B cell (primary cell): ENCODE measurements at regions not wholly inside any gene's neighbourhood (a gene's known extent, or its start where the extent isn't known, plus 50 kb on each side); places are given as distances from the start of the nearest gene placed in this dataset.

Experiments
- ATAC-seq: fragments of 200-7000 bp; cut with Tn5 transposase; one replicate; pipeline ENCODE4 v1.10.0; 2021; ENCODE audit warnings: low read depth, mild to moderate bottlenecking, moderate number of reproducible peaks, moderate library complexity
- CTCF ChIA-PET: fragments of 350-600 bp; sonication (Branson Sonifier 250); formaldehyde crosslinking; loops from one replicate; lab custom pipeline; 2021; ENCODE audit warnings: antibody characterized with exemption, inconsistent platforms; lab: Charles Lee
- POLR2A ChIA-PET: fragments of 350-600 bp; sonication (Branson Sonifier 250); formaldehyde crosslinking; loops from one replicate; lab custom pipeline; 2021; ENCODE audit warnings: antibody characterized with exemption; lab: Charles Lee
- DNase-seq: peaks from one replicate; pipeline ENCODE4 v3.0.0; 2013
- H2AFZ ChIP-seq: 2 replicates; pipeline ENCODE4 v1.6.1; 2012; ENCODE audit warnings: mild to moderate bottlenecking, low read depth, low read length; ENCODE audit not compliant: insufficient read depth, poor library complexity, severe bottlenecking
- H3K27ac ChIP-seq, 2 donors: 1 replicate in 1 of 2; 2 replicates in 1 of 2; pipeline ENCODE4 v1.5.1; 2012 to 2013; ENCODE audit warnings: low read length in 2 of 2, mild to moderate bottlenecking in 2 of 2, moderate library complexity in 1 of 2
- H3K27me3 ChIP-seq, 4 experiments: fragments of 200-600 bp in 1 of 4; sonication (generic) in 1 of 4; replicated peaks in 1 of 4; 1 replicate in 2 of 4; 2 replicates in 2 of 4; pipeline versions ENCODE4 v1.6.1 to v1.7.0; 2013 to 2016; ENCODE audit warnings: low read length in 3 of 4, mild to moderate bottlenecking in 2 of 4, mixed read lengths in 1 of 4, moderate library complexity in 1 of 4; ENCODE audit not compliant: insufficient read depth in 4 of 4, control insufficient read depth in 3 of 4; ENCODE audit errors: control extremely low read depth in 1 of 4
- H3K36me3 ChIP-seq, 2 experiments: replicated peaks in 1 of 2; 1 replicate in 1 of 2; 2 replicates in 1 of 2; pipeline versions ENCODE4 v1.6.1 to v1.7.1; 2013; ENCODE audit warnings: low read length in 1 of 2; ENCODE audit not compliant: insufficient read depth in 2 of 2, control insufficient read depth in 1 of 2; ENCODE audit errors: control extremely low read depth in 1 of 2, extremely low read depth in 1 of 2
- H3K4me1 ChIP-seq, 2 donors: fragments of 200-600 bp in 1 of 2; sonication (generic) in 1 of 2; 1 replicate in 1 of 2; 2 replicates in 1 of 2; pipeline versions ENCODE4 v1.5.1 to v1.6.1; 2013 to 2017; ENCODE audit warnings: low read length in 2 of 2; ENCODE audit not compliant: control insufficient read depth in 2 of 2, insufficient read depth in 2 of 2
- H3K4me2 ChIP-seq: replicated peaks from 2 replicates; pipeline ENCODE3; 2012; ENCODE audit warnings: mild to moderate bottlenecking, low read depth, low read length; ENCODE audit not compliant: poor library complexity, severe bottlenecking
- H3K4me3 ChIP-seq, 5 experiments: fragments of 200-600 bp in 1 of 5; sonication (generic) in 1 of 5; 1 replicate in 3 of 5; 2 replicates in 2 of 5; pipeline versions ENCODE4 v1.5.1 to v1.7.0; 2011 to 2016; ENCODE audit warnings: low read length in 4 of 5, mild to moderate bottlenecking in 4 of 5, low read depth in 2 of 5, control low read depth in 1 of 5, moderate library complexity in 1 of 5; ENCODE audit not compliant: insufficient read depth in 1 of 5; ENCODE audit errors: control extremely low read depth in 1 of 5, extremely low read depth in 1 of 5
- H3K79me2 ChIP-seq: fragments of 200-600 bp; sonication (generic); one replicate; pipeline ENCODE4 v1.6.0; 2016; ENCODE audit warnings: low read length; ENCODE audit not compliant: control insufficient read depth, insufficient read depth
- H3K9ac ChIP-seq: fragments of 200-600 bp; sonication (generic); 2 replicates; pipeline ENCODE4 v1.6.1; 2017; ENCODE audit warnings: mild to moderate bottlenecking, low read length, moderate library complexity
- H3K9me3 ChIP-seq, 3 donors: one replicate each; pipeline versions ENCODE4 v1.6.1 to v1.7.1; 2013; ENCODE audit warnings: low read length in 2 of 3; ENCODE audit not compliant: control insufficient read depth in 2 of 3, insufficient read depth in 1 of 3; ENCODE audit errors: control extremely low read depth in 1 of 3
- H4K20me1 ChIP-seq: 2 replicates; pipeline ENCODE4 v1.6.0; 2012; ENCODE audit warnings: mild to moderate bottlenecking, low read length; ENCODE audit not compliant: insufficient read depth, control insufficient read depth, poor library complexity, severe bottlenecking
- H3K27ac Mint-ChIP-seq: one replicate; pipeline ENCODE4 v1.8.0; 2021; ENCODE audit warnings: mixed read lengths
- H3K27me3 Mint-ChIP-seq: one replicate; pipeline ENCODE4 v1.8.0; 2021; ENCODE audit warnings: mixed read lengths
- H3K4me1 Mint-ChIP-seq: one replicate; pipeline ENCODE4 v1.8.0; 2021; ENCODE audit warnings: mixed read lengths
- H3K4me3 Mint-ChIP-seq: one replicate; pipeline ENCODE4 v1.8.0; 2021; ENCODE audit warnings: mixed read lengths
- H3K9me3 Mint-ChIP-seq: one replicate; pipeline ENCODE4 v1.8.0; 2022; ENCODE audit warnings: mixed read lengths; ENCODE audit not compliant: insufficient read depth
- EZH2 ChIP-seq: IDR thresholded peaks from 2 replicates; pipeline ENCODE4 v1.6.1; 2012; ENCODE audit warnings: borderline replicate concordance, low read depth, mild to moderate bottlenecking, moderate library complexity, low read length; ENCODE audit not compliant: insufficient read depth, poor library complexity, severe bottlenecking
- WGBS: methylation state at CpG from one replicate; pipeline ENCODE4 v1.1.5; 2013; ENCODE audit warnings: missing lambda C conversion rate; ENCODE audit not compliant: insufficient coverage; 5-methylcytosine and 5-hydroxymethylcytosine counted together
- intact Hi-C: fragments of 100-400 bp; cut with micrococcal nuclease; formaldehyde crosslinking; loops from one replicate; pipeline ENCODE4 v1.10.0; 2022
- TF ChIP-seq, protein P1 (sequence below): fragments of 200-600 bp; IDR thresholded peaks from one replicate; pipeline ENCODE4 v1.8.0; 2022; ENCODE audit warnings: antibody characterized with exemption, mild to moderate bottlenecking

DNA sequence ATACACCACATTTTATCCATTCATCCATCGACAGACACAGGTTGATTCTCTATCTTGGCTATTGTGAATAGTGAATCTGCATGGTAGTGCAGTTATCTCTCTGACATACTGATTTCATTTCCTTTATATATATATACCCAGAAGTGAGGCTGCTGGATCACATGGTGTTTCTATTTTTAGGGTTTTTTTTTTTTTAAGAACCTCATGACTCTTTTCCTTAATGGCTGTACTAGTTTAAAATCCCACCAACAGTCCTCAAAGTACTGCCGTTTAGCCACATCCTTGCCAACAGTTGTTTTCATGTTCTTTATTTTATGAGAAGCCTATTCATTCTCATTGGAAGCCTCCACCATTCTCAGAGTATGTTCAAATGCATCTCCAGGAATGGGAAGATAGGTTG, 258.7 kb upstream of the SNX7 start:
- Mint-ChIP-seq H3K27me3 (no peaks in the 10 kb centered on the region), H3K27ac (no peak overlapping the region), H3K4me3 (no peak overlapping the region), H3K9me3 (no peaks in the 10 kb centered on the region), H3K4me1 (no peaks in the 10 kb centered on the region)
- intact Hi-C loops: no loop called here
- H3K27me3 ChIP-seq: no peaks in the 10 kb centered on the region
- ATAC-seq (no peak), DNase-seq (no peak)
- H3K79me2 ChIP-seq: no peaks in the 10 kb centered on the region
- H3K4me3 ChIP-seq: no peak overlapping the region
- H3K9me3 ChIP-seq: no peaks in the 10 kb centered on the region
- no peaks in the 10 kb centered on the region for H4K20me1 ChIP-seq
- no CpG with 5 or more reads among the region's 2 CpGs for WGBS
- no peak overlapping the region for H2AFZ ChIP-seq
- no peak overlapping the region for H3K4me2 ChIP-seq
- CTCF ChIA-PET: no interaction called here
- POLR2A ChIA-PET: no interaction called here
- H3K9ac ChIP-seq: no peak overlapping the region
- H3K4me1 ChIP-seq: no peaks in the 10 kb centered on the region
- no peak for TF ChIP-seq EZH2
- no peak overlapping the region for H3K27ac ChIP-seq
- no peaks in the 10 kb centered on the region for H3K36me3 ChIP-seq

DNA sequence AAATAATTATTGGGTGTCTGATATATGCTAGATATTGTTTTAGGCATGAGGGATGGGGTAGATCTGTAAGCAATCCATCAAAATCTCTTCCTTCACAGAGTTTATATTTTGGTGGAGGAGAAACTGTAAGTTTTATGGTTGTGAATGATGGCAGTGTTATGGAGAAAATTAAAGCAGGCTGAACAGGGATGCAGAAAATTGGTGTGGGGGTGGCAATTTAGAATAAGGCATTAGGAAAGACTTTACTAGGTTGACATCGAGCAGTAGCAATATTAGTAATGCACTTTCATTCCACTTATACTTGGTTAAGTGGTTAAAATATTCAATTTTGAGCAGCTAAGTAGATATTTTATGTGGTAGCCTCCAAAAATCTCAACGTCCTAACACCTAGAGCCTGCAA, 261.1 kb upstream of the SNX7 start:
- H3K79me2 ChIP-seq: no peaks in the 10 kb centered on the region
- no peak overlapping the region for H3K27ac Mint-ChIP-seq

More for the DNA sequence above, 261.1 kb upstream of the SNX7 start:
- no peaks in the 10 kb centered on the region for H3K36me3 ChIP-seq
- no peaks in the 10 kb centered on the region for H3K9me3 Mint-ChIP-seq
- ChIA-PET CTCF (no interaction called here), POLR2A (no interaction called here)
- no peak for TF ChIP-seq EZH2
- TF ChIP-seq, protein P1, sequence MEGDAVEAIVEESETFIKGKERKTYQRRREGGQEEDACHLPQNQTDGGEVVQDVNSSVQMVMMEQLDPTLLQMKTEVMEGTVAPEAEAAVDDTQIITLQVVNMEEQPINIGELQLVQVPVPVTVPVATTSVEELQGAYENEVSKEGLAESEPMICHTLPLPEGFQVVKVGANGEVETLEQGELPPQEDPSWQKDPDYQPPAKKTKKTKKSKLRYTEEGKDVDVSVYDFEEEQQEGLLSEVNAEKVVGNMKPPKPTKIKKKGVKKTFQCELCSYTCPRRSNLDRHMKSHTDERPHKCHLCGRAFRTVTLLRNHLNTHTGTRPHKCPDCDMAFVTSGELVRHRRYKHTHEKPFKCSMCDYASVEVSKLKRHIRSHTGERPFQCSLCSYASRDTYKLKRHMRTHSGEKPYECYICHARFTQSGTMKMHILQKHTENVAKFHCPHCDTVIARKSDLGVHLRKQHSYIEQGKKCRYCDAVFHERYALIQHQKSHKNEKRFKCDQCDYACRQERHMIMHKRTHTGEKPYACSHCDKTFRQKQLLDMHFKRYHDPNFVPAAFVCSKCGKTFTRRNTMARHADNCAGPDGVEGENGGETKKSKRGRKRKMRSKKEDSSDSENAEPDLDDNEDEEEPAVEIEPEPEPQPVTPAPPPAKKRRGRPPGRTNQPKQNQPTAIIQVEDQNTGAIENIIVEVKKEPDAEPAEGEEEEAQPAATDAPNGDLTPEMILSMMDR: no peak
- no peaks in the 10 kb centered on the region for H3K27me3 ChIP-seq
- no peak overlapping the region for H3K27ac ChIP-seq
- WGBS: no CpG with 5 or more reads among the region's 2 CpGs
- H3K27me3 Mint-ChIP-seq: no peaks in the 10 kb centered on the region
- ATAC-seq (no peak), DNase-seq (no peak)
- intact Hi-C loops: no loop called here
- H3K9me3 ChIP-seq: no peaks in the 10 kb centered on the region
- no peaks in the 10 kb centered on the region for H3K4me1 ChIP-seq
- H3K9ac ChIP-seq: no peak overlapping the region
- H3K4me2 ChIP-seq: no peak overlapping the region
- H4K20me1 ChIP-seq: no peaks in the 10 kb centered on the region
- H2AFZ ChIP-seq: no peak overlapping the region
- H3K4me3 ChIP-seq: no peak overlapping the region
- no peaks in the 10 kb centered on the region for H3K4me1 Mint-ChIP-seq
- H3K4me3 Mint-ChIP-seq: no peak overlapping the region
